CD4-positive, alpha-beta T cell treated with Interleukin-2 at 100 ng/mL for 4 hours (primary cell): ENCODE measurements at regions not wholly inside any gene's neighbourhood (a gene's known extent, or its start where the extent isn't known, plus 50 kb on each side); places are given as distances from the start of the nearest gene placed in this dataset.

Experiments
- DNase-seq: peaks from one replicate; pipeline ENCODE4 v3.0.0-alpha.2; 2020; ENCODE audit warnings: low spot score

DNA sequence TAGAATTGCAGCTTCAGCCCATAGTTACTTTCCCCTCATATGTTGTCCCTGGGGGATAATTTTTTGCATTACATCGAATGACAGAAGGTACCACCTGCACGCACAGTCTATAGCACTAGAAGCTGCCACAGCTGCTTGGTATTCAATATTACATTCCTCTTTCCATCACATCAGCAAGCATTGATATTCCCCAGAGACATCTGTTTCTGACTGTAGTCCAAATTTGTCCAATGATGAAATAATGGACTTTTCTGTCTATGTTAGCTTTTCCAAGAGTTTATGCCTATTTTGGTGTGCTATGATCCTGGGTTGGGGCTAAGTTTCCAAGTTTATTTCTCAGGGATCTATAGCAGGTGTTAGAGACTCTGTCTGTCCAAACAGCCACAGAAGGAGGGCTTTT, 335.4 kb downstream of the LRIG3 start:
- no peak for DNase-seq

DNA sequence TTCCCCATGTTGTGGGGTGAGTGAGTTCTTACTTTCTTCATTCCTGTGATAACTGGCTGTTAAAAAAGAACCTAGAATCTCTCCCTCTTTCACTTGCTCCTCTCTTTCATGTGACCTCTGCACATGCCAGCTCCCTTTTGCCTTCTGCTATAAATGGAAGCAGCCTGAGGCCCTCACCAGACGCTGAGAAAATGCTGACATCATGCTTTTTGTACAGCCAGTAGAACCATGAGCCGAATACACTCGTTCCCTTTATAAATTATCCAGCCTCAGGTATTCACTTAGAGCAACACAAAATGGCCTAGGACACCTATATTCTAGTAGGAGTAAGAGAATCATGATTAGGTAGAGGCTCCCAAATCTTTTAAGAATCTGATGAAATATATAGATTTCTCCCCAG, 333.5 kb downstream of the LRIG3 start:
- no peak for DNase-seq

DNA sequence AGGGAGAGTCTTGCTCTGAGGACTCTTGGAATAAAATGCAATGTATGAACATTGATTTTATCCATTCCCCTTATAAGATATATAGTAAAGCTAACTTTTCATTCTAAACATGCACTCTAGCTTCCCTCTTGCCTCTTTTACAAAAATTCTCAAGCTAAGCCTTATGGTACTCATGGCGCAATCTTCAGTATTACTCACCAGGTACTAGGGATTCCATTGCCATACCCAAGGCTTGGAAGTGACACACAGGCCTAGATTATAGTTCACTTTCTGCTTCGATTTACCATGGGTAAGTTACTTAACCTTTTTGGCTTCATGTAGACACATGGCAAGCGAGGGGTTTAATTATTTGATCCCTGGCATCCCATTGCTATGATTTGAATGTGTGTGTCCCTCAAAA, 331.5 kb downstream of the LRIG3 start:
- DNase-seq = no peak

DNA sequence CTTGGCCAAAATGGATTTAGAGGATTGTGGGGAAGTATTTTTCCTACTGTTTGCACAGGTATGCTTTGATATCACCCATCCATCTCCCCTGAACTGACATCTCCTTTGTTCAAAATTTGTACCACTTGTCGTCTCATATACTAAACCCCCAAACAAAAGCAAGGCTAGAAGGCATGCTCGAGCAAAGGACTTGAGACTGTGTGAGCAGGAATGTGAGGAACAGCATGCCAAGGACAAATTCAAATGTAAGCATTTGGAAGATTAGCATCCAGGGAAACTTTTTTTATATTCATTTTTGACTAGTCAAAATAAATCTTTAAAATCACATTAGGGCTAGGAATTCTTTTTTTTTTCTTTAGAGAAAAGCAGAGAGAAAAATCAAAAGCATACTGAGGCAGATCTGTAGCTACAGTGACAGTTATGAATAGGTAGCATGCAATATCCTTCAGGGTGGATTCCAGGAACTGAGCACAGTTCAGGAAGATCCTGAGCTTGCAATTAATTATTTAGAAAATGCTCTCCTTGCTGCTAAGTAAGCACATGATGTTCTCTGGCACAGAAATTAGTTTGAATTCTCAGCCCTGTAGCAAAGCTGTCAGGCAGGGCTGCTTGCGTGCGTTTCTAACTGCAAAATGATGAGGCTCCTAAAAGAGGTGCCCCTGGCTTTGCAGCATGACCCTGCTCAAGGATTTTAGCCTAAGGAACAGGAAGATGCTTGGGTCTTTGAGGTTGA, 327.7 kb downstream of the LRIG3 start:
- no peak for DNase-seq

- no peak for DNase-seq
These were observed 326.6 kb downstream of the LRIG3 start for GRCh38 chr12:58593557-58594304.

DNA sequence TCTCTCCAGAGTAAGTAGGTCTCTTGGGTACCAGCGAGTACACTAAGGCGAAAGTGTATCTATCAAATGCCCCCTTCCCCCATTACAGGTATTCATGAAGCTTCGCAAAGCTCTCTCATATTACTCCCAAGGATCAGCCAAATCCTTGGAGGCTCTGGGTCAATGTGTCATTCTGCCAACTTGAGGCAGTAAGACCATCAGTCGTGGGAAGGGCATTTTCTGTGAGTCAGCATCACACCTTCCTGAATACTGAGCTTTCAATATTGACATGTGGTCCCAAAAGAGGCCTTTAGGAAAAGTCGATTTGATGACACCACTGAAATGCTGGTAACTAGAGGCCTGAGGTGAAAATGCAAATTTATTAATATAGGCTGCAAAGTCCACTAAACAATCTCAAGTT, 323.9 kb downstream of the LRIG3 start:
- no peak for DNase-seq

- DNase-seq = no peak
These were observed 318.8 kb downstream of the LRIG3 start for GRCh38 chr12:58601529-58601928.

GRCh38 chr12:58602179-58602578, 318.1 kb downstream of the LRIG3 start:
- no peak for DNase-seq

DNA sequence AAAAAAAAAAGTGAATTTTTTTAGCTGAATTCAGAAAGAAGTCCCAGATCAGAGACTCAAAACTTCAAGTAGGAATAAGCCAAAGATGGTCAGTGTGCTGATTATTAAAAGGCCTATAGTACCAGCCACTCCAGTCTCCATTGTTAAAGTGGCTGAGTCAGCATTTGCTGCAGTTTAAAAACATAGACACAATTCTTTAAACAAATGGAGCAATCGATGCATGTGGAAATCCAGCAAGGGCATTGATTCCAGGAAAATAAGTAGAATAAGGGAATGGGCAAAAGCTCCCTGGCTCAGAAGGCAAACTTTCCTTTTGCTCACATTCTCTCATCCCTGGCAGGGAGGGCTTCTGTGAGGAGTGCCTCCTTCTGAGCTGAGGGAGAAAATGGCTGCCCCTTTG, 317.6 kb downstream of the LRIG3 start:
- no peak for DNase-seq

GRCh38 chr12:58607805-58608204, 312.5 kb downstream of the LRIG3 start:
- no peak for DNase-seq

DNA sequence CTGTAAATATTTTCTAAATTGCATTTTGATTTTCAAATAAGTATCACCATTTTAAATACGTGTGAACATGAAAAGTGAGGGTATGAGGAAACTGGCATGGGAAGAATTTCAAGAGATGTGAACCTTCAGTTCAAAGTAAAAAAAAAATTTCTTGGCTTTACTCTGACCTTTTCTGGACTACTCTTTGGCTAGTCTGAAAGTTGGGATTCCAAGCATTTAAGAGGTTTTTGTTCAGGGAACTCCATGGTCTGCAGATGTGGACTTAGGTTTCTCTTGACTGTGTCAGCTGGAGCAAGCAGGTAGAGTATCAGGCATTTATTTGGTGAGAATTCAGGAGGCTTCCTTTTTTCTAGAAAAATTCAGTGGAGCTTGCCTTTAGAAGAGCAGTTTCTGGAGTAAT, 311.6 kb downstream of the LRIG3 start:
- no peak for DNase-seq

DNA sequence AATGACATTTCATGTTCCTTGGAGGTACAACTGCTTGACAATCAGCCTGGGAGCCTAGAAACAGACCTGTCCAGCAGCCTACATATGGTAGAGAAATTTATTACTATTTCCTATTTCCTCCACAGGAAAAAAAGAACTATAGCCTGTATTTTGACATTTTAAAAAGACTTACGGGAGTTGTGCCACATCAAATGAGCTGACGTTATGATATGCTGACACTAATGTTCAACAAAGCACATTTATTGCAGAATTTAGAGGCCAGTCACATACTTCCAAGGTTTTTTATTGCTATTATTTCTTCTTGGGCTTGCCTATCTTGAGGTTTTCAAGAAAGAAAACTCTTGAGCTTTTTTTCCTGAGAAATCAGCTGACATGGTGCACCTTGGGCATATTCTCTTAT, 305.3 kb downstream of the LRIG3 start:
- no peak for DNase-seq

DNA sequence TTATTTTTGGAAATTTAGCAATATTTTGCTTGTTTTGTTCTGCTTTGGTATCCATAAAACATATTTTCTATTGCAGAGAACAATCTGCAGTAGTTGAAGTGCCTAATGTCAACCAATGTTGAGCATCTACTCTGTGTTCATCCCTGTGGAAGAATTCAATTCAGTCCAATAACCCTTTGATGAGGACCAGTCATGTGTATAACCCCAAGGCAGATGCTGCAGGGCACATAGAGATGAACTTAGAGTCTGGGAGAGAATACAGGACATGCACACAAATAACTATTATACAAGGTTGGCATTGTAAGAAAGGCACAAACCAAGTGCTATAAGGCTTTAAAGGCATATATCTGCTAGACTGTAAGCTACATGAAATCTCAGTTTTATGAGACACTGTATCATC, 304.7 kb downstream of the LRIG3 start:
- no peak for DNase-seq

DNA sequence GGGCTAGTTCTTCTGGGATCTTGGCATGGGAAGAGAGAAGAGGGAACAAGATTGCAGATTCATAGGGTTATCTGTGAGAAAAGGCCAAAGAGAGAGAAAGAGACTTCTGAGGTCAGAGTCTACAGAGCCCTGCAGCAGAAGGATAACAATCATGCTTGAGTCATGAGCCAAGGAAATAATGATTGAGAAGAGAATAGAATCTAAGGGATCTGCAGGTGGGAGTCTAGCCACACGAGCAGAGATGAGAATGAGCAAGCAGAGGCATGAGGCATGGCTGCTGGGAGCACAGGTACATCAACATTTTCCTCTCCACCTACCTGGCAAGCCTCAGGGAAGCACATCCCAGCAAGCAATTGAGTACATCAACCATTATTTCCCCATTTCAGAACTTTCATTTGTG, 303.7 kb downstream of the LRIG3 start:
- DNase-seq = no peak

GRCh38 chr12:58621126-58621525, 299.2 kb downstream of the LRIG3 start:
- DNase-seq = no peak

DNA sequence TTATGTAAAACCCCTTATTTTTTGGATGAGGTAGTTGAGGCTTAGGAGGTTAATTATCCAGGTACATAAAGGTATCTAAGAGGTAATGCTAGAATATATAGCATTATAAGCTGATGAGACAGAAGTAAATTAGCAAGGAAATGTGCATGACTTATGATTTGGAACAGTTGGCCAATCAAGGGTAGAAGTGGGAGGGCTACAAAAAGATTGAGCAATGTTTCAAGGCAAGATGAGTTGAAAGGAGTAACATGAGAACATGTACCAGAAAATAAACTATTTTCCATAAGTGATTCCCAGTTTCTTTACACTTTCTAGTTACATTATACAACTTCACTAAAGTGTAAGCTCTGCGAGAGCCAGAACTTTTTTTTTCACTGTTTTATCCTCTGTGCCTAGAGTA, 290.9 kb downstream of the LRIG3 start:
- DNase-seq = no peak

- DNase-seq = no peak
These were observed 286.8 kb downstream of the LRIG3 start for GRCh38 chr12:58633479-58633878.

DNA sequence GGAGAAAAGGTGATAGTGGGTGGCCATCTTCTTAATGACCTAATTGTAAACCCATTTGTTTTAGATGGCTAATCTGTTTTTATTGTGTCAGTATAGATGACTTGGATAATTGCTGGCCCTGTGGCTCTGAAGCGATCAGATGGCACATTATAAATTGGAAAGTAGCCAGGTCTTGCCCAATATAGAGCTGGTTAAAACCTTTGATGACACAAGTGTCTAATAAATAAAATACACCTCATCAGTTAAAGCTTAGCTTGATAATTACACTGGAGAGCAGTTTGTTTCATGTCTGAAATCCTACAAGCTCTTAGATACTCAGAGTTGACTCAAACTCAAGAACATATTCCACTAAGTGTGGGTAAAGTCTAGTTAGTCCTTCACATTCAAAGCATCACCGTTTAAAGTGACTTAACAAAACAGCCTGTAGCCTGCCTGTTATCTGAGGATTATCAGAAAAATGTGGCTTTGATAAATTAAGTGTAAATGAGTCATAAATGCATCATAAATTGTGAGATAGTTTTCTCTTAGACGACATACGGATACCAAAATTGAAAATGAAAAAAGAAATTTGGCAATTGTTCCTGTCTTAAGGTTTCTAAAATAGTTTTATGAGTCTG, 280.9 kb downstream of the LRIG3 start:
- DNase-seq = no peak

DNA sequence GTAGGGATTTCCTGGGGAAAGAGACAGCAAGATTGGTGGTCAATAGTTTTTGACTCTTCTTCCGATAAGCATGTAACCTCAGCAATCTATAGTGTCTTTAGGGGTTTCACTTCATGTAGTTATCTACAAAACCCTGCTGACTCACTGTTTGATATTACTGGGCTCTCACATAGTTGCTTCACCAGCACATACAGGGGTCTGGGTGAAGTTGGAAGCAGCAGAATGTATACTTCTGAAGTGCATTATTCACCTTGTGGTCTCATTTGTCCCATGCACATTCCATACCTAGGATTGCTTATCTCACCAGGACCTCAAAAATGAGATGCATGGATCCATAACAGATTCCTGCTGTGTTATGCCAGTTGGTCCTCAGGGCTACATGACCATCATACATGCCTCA, 280.0 kb downstream of the LRIG3 start:
- DNase-seq = no peak

DNA sequence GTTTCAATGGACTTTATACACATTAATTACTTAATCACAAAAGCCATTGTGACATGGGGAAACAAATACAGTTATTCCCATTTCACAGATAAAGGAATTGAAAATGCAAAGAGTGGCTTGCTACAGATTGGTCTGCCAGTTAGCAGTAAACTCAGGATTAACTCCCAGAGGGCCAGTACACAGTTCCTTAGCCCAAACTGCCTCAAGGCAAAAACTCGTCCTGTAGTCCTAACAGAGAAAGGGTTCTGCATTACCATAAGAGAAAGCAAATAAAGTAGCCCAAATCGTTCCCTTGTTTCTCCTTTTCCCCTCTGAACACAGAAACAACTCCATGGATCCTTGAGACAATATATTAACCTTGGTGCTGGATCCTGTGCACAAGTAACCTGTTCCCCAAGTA, 274.4 kb downstream of the LRIG3 start:
- DNase-seq = no peak

DNA sequence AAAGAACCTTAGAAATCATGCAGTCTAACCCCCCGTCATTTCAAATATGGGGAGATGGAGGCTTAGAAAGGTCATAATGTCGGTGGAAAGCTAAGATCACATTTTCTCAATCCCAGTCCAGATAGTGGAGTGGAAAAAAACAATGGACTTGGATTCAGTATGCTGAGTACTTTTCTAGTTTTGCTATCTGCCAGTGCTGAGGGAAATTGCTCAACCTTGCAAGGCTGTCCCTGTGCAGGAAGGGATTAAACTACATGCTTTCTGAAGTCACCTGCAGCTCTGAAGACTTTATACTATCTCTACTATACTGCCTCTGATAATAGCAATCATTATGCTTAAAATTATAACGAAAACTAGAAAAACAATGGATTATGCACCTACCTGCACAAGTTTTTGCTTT, 272.8 kb downstream of the LRIG3 start:
- no peak for DNase-seq

DNA sequence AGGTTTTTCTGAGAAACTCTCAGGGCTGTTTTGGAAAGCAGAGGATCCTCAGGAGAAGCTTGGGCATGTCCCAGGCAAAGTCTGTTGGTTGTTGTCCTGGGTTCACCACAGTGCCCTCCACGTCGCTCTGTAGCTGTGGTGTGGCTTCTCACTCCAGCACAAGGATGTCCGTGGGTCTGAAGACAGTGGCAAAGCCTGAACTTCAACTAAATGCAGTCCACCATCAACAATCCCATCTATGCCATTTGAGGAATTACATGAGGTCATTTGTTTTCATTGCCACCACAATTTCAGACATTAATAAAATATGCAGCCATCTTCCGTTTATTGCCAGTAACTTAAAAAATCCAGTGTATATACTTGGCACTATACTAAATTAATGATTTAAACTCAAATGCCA, 272.1 kb downstream of the LRIG3 start:
- DNase-seq = no peak

DNA sequence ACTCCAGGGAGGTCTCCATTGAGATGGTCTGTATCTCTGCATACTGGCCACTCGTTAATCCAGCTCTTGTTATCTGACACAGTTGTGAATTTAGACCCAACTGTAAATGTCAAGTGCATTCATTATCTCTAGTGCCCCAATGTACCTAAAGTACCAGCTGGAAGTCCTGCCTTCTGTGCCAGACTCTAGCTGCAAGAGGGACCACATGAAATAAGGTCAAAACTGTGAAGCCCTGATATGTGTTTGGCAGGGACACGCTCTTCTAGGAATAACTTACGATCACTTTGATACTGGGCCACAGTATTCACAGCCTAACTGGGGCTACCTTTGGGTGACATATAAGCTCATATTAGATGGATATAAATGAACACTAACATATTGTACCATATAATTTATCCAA, 268.5 kb downstream of the LRIG3 start:
- DNase-seq = no peak

DNA sequence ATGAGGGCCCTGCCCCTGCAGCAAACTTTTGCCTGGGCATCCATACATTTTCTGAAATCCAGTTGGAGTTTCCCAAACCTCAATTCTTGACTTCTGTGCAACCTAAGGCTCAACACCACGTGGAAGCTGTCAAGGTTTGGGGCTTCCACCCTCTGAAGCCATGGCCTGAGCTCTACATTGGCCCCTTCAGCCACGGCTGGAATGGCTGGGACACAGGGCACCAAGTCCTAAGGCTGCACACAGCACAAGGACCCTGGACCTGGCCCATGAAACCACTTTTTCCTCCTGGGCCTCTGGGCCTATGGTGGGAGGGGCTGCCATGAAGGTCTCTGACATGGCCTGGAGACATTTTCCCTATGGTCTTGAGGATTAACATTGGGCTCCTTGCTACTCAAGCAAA, 266.3 kb downstream of the LRIG3 start:
- no peak for DNase-seq
